ENCODE measurements at regions not wholly inside any gene's neighbourhood (a gene's known extent, or its start where the extent isn't known, plus 50 kb on each side); places are given as distances from the start of the nearest gene placed in this dataset.

DNA sequence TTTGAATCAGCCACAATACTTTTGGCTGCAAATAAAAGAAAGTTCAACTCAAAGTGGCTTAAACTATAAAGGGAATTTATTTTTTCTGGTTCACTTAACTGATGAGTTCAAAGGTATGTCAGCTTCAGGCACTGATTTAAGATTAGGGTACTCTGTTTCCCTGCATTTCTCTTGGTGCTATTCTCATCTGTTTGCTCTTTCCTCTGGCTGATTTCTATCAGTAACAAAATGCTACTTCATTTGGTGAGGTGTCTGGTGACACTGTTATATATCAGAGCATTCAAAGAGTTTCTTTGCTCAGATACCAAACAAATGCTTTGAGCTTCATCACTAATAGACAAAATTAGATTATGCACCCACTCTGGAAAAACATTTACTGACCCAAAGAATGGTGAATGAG, 65.9 kb upstream of the HTR4 start:
- TF ChIP-seq, protein P1, sequence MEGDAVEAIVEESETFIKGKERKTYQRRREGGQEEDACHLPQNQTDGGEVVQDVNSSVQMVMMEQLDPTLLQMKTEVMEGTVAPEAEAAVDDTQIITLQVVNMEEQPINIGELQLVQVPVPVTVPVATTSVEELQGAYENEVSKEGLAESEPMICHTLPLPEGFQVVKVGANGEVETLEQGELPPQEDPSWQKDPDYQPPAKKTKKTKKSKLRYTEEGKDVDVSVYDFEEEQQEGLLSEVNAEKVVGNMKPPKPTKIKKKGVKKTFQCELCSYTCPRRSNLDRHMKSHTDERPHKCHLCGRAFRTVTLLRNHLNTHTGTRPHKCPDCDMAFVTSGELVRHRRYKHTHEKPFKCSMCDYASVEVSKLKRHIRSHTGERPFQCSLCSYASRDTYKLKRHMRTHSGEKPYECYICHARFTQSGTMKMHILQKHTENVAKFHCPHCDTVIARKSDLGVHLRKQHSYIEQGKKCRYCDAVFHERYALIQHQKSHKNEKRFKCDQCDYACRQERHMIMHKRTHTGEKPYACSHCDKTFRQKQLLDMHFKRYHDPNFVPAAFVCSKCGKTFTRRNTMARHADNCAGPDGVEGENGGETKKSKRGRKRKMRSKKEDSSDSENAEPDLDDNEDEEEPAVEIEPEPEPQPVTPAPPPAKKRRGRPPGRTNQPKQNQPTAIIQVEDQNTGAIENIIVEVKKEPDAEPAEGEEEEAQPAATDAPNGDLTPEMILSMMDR (IDR thresholded peaks at IDR 0.05; ENCODE audit: insufficient read depth, low read length, poor library complexity, severe bottlenecking) = no peak
- Histone ChIP-seq H3K4me3 (ENCODE audit: low read depth, low read length) (no peak overlapping the region), H3K27me3 (ENCODE audit: control insufficient read depth, insufficient read depth, low read length) (peaks cover 4% of the 10 kb centered on the region), H3K36me3 (ENCODE audit: control insufficient read depth, insufficient read depth, low read length) (no peaks in the 10 kb centered on the region)
- DNase-seq (ENCODE audit: low read depth) = no peak

DNA sequence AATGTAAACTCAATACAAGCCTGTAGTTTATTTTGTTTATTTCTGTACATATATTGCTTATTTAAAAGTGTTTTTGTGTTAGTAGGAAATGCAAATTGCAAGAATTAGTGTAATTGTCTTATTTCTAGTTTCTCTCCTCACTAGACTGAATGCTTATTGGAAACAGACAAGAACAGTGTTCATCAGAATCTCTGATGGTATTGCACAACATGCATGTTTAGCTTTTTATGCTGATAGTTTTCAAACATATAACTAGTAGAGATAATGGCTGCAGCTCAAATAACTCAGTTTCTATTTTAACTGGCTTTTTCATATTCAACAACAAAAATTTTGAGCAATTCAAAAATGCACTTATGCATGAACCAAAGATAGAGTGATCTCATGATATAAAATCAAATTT, 68.8 kb upstream of the HTR4 start:
- H3K27me3 ChIP-seq (ENCODE audit: control insufficient read depth, insufficient read depth, low read length) = peaks cover 4% of the 10 kb centered on the region
- no peak overlapping the region for H3K4me3 ChIP-seq (ENCODE audit: low read depth, low read length)
- TF ChIP-seq, protein P1 (IDR thresholded peaks at IDR 0.05; ENCODE audit: insufficient read depth, low read length, poor library complexity, severe bottlenecking) = no peak
- DNase-seq (ENCODE audit: low read depth) = no peak
- no peaks in the 10 kb centered on the region for H3K36me3 ChIP-seq (ENCODE audit: control insufficient read depth, insufficient read depth, low read length)

DNA sequence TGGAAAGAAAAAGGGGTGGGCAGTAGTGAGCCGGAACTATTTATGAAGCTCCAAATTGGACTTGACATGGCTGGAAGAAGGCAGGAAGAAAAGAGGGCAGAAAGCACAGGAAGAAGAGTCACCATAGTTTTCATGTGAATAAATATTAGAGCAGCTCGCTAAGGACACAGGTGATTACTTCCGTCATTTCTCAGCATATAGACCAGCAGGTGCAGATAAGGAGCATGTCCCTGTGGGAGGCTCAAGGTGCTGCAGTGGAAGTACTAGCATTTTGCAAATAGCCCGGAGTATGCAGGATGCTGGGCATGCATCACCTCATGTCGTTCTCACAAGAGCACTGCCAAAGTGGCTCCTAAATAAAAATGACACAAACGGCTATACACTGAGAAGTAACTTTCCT, 71.3 kb upstream of the HTR4 start:
- DNase-seq (ENCODE audit: low read depth) = no peak
- TF ChIP-seq, protein P1 (IDR thresholded peaks at IDR 0.05; ENCODE audit: insufficient read depth, low read length, poor library complexity, severe bottlenecking) = no peak
- Histone ChIP-seq H3K4me3 (ENCODE audit: low read depth, low read length) (no peak overlapping the region), H3K27me3 (ENCODE audit: control insufficient read depth, insufficient read depth, low read length) (no peaks in the 10 kb centered on the region), H3K36me3 (ENCODE audit: control insufficient read depth, insufficient read depth, low read length) (no peaks in the 10 kb centered on the region)

- no peak for DNase-seq (ENCODE audit: low read depth)
- no peaks in the 10 kb centered on the region for H3K36me3 ChIP-seq (ENCODE audit: control insufficient read depth, insufficient read depth, low read length)
- H3K27me3 ChIP-seq (ENCODE audit: control insufficient read depth, insufficient read depth, low read length) = no peaks in the 10 kb centered on the region
- TF ChIP-seq, protein P1 (IDR thresholded peaks at IDR 0.05; ENCODE audit: insufficient read depth, low read length, poor library complexity, severe bottlenecking) = peak; percentile 28
- no peak overlapping the region for H3K4me3 ChIP-seq (ENCODE audit: low read depth, low read length)
Observed at GRCh38 chr5:148729182-148729581, 74.9 kb upstream of the HTR4 start.

GRCh38 chr5:148730270-148730669, 75.9 kb upstream of the HTR4 start:
- TF ChIP-seq, protein P1 (IDR thresholded peaks at IDR 0.05; ENCODE audit: insufficient read depth, low read length, poor library complexity, severe bottlenecking) = no peak
- H3K4me3 ChIP-seq (ENCODE audit: low read depth, low read length) = no peak overlapping the region
- no peaks in the 10 kb centered on the region for H3K36me3 ChIP-seq (ENCODE audit: control insufficient read depth, insufficient read depth, low read length)
- DNase-seq (ENCODE audit: low read depth) = no peak
- H3K27me3 ChIP-seq (ENCODE audit: control insufficient read depth, insufficient read depth, low read length) = no peaks in the 10 kb centered on the region

All from kidney epithelial cell (primary cell).